ENCODE measurements at regions not wholly inside any gene's neighbourhood (a gene's known extent, or its start where the extent isn't known, plus 50 kb on each side); places are given as distances from the start of the nearest gene placed in this dataset.

DNA sequence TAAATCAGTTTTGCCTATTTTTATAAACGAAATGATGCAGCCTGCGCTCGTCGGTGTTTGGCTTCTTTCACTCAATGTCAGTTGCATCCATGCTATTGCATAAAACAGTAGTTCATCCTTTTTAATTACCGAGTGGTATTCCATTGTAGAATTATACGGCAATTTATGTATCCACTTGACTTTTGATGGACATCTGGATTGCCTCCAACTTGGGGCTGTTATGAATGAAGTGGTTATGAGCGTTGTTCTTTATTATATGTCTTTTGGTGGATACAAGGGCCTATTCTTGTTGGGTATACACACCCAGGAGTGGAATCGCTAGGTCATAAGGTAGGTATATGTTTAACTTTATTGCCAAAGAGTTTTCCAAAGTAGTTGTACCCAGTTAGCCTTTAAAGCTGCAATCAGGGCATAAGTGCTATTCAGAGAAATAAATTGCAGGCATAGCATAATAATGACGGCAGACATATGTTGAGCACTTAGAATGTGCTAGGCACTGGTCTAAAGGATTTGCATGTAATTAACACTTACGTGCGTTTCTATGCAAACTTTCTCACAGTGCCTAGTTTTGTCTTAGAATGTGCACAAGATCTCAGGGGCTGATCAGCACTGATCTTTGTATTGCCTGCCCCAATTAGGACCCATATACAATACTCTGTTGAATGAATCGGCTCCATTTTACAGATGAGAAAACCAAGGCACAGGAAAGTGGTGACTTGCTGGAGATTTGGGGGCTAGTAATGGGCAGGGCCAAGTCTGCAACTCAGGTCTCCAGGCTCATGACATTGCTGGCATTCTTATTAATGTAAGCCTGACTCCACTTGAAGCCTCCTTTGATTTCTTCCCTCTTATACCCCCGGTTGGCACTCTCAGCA is 407.0 kb downstream of the BCOR start:
- no peak for TF ChIP-seq SRF (CRISPR knock-in tag; IDR thresholded peaks at IDR 0.05)
- TF ChIP-seq SNIP1 (IDR thresholded peaks at IDR 0.05; ENCODE audit: low read depth): no peak
- TF ChIP-seq, protein P1, sequence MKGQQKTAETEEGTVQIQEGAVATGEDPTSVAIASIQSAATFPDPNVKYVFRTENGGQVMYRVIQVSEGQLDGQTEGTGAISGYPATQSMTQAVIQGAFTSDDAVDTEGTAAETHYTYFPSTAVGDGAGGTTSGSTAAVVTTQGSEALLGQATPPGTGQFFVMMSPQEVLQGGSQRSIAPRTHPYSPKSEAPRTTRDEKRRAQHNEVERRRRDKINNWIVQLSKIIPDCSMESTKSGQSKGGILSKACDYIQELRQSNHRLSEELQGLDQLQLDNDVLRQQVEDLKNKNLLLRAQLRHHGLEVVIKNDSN (CRISPR knock-in tag; IDR thresholded peaks at IDR 0.05): no peak
- no peak for TF ChIP-seq NRF1 (conservative IDR thresholded peaks at IDR 0.05 in 1 of 2, IDR thresholded peaks at IDR 0.05 in 1 of 2)
- TF ChIP-seq ZNF121 (CRISPR knock-in tag; conservative IDR thresholded peaks at IDR 0.05): no peak
- TF ChIP-seq NR1H2 (CRISPR knock-in tag; IDR thresholded peaks at IDR 0.05): no peak
- TF ChIP-seq SIN3A (IDR thresholded peaks at IDR 0.05; ENCODE audit: borderline replicate concordance in 2 of 2, control insufficient read depth in 1 of 2, low read depth in 2 of 2, low read length in 2 of 2): no peak
- TF ChIP-seq, protein P2, sequence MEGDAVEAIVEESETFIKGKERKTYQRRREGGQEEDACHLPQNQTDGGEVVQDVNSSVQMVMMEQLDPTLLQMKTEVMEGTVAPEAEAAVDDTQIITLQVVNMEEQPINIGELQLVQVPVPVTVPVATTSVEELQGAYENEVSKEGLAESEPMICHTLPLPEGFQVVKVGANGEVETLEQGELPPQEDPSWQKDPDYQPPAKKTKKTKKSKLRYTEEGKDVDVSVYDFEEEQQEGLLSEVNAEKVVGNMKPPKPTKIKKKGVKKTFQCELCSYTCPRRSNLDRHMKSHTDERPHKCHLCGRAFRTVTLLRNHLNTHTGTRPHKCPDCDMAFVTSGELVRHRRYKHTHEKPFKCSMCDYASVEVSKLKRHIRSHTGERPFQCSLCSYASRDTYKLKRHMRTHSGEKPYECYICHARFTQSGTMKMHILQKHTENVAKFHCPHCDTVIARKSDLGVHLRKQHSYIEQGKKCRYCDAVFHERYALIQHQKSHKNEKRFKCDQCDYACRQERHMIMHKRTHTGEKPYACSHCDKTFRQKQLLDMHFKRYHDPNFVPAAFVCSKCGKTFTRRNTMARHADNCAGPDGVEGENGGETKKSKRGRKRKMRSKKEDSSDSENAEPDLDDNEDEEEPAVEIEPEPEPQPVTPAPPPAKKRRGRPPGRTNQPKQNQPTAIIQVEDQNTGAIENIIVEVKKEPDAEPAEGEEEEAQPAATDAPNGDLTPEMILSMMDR (IDR thresholded peaks at IDR 0.05 in 2 of 3, conservative IDR thresholded peaks at IDR 0.05 in 1 of 3; ENCODE audit: insufficient read depth in 2 of 3, low read depth in 1 of 3, low read length in 3 of 3): no peak
- 0 out of 4 replicates have a peak, but pooled peaks have one; percentile 30 to 37 for TF ChIP-seq KDM1A (IDR thresholded peaks at IDR 0.05)
- TF ChIP-seq ZNF232 (CRISPR knock-in tag; IDR thresholded peaks at IDR 0.05): no peak
